HG02884 (cell line): ENCODE measurements at regions not wholly inside any gene's neighbourhood (a gene's known extent, or its start where the extent isn't known, plus 50 kb on each side); places are given as distances from the start of the nearest gene placed in this dataset.

Source experiments
- ATAC-seq: cut with Tn5 transposase; IDR thresholded peaks from one replicate; pipeline ENCODE4 v1.9.1; 2021; ENCODE audit warnings: mild to moderate bottlenecking, moderate library complexity; ENCODE audit not compliant: unreplicated experiment

- ATAC-seq = no peak
These were observed 451.5 kb upstream of the FAT3 start for GRCh38 chr11:91773090-91773489.

DNA sequence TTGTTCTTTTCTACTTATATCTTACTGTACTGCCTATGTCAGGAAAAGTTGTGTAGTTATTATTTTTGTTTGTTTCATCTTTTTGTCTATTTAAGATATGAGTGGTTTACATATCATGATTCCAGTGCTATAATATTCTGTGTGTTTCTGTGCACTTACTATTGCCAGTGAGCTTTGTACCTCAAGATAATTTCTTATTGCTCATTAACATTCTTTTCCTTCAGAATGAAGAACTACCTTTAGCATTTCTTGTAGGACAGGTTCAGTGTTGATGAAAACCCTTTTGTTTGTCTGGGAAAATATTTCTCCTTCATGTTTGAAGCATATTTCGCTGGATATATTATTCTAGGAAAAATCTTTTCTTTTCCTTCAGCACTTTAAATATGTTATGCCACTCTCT, 452.7 kb upstream of the FAT3 start:
- ATAC-seq = no peak

DNA sequence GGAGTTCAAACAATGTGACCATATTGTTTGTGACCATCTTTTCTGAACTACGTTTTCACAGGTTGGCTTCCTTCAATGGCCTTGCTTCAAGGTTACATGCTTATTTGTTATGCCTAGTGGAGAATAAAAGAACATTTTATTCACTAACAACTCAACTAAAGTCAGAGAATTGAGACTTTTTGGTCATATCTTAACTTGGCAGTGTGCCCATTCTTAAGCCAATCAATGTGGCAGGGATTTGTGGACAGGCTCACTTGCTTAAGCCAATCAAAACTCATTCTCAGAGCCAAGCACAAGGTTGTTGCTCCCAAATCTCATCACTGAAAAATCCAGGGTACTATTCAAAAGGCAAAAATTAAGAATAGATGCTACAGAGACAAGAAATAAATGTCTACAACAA, 455.8 kb upstream of the FAT3 start:
- no peak for ATAC-seq

DNA sequence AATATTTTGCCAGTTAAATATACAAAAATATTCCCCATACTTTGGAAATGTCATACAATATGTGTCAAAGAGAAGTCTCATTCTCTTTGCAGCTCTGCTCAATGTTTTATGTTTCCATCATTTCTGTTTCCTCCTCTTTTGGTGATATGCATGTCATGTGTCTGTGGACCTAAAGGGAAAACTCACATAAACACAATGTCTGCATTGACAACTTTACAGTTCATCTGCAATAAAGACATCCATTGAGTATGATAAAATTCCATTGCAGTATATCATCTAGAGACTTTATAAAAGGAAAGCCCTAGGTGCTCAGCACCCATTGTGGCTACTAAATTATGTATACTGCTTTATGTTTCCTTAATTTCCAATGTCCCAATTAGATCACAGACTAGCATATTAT, 461.3 kb upstream of the FAT3 start:
- no peak for ATAC-seq

- no peak for ATAC-seq
These were observed 463.1 kb upstream of the FAT3 start for GRCh38 chr11:91761406-91762025.

DNA sequence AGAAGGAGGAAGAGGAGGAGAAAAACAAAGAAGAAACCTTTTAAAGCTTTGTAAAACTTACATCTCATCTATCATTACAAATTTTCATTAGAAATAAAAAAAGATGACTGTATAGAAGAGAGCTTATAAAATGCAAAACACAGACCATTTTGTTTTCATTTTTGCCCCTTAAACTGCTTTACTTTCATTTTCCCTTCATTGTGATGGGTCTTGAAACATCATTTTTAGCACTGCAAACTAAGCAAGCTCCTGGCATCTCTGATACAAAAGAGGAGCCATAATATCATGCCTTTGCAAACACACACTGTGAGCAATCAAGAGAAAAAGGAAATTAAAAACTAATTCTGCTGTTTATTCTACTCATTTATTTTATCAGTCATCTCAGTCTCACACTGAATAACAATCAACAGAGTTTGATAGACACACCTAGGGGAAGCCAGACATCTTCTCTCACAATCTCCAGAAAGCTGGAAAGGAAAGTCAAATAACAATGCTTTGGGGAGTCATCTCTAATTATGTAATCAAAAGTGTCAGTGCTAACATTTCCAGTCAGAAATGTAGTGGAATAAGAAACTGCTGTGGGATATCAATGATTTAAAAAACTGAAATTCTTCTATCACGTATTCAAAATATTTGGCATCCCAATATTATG, 467.7 kb upstream of the FAT3 start:
- no peak for ATAC-seq

DNA sequence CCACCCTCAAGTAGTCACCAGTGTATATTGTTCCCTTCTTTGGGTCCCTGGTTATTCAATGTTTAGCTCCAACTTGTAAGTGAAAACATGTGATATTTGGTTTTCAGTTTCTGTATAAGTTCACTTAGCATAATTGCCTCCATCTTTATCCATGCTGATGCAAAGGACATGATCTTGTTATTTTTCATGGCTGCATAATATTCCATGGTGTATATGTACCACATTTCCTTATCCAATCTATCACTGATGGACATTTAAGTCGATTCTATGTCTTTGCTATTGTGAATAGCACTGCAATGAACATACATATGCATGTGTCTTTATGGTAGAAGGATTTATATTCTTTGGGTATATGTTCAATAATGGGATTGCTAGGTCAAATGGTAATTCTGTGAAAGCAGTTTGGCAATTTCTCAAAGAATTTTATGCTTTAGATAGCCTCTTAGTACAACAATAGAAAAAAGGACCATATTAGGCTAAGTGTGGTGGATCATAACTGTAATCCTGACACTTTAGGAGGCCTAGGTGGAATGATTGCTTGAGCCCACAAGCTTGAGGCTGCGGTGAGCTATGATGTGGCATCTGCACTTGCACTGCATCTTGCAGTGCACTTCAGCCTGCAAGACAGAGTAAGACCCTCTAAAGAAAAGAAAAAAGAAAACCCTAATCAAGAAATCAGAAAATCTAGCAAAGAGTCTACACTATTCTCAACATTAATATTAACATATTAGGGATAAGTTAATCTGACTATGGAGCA, 468.5 kb upstream of the FAT3 start:
- no peak for ATAC-seq

GRCh38 chr11:91755526-91755925, 469.1 kb upstream of the FAT3 start:
- ATAC-seq = no peak

GRCh38 chr11:91749251-91749650, 475.4 kb upstream of the FAT3 start:
- no peak for ATAC-seq

- no peak for ATAC-seq
These were observed 482.5 kb upstream of the FAT3 start for GRCh38 chr11:91742155-91742554.

DNA sequence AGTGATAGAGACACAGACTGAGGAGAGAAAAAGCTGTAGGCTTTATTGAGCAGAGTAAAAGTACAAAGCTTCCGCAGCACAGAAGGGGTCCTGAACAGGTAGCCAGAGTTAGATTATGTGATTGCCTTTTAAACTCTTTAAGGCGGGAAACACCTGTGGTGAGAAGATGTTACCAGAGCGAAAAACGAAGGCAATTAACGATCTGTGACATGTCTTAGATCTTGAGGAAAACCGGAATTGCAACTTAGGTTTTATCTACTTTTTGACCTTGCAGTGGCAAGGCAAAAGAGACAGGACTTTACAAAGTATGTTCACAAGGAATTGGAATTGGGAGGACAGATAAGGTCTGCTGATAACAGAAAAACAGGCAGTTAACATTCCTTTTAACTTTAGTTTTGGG, 493.6 kb upstream of the FAT3 start:
- ATAC-seq = no peak

GRCh38 chr11:91730620-91731019, 494.0 kb upstream of the FAT3 start:
- no peak for ATAC-seq

DNA sequence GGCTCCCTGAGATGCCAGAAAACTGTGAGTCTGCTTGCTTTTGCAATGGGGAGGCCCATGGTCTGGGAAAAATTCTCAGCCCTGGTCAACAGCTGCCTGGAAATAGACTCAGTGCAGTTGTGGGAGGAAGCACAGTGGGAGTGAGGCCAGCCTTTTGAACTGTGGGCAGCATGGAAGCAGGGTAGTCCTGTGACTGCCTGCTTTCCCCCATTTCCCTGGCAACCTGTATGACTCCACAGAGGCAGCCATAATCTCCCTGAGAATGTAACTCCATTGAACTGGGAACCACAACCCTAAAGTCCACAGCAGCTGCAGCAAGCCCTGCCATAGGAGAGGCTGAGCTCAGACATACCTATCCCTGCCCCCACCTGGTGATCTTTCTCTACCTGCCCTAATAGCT, 494.6 kb upstream of the FAT3 start:
- ATAC-seq = no peak

DNA sequence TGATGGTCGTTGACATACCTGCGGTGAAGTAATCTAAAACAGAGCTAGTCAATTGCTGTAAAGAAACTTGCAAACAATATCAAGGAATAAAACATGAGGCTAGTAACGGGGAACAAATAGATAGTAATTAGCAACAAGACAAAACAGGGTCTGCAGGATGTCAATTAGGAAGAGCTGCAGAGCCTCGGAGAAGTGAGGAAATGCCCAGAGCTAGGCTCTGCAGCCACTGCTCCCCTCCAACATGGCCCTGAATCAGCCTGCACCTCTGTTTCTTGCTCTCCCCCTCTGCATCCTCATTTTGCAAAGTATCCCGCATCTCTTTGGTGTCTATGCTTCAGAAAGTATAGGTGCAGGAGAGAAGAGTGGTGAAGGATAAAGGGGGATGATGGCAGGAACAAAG, 507.4 kb upstream of the FAT3 start:
- no peak for ATAC-seq

- no peak for ATAC-seq
These were observed 516.8 kb upstream of the FAT3 start for GRCh38 chr11:91707652-91708482.

- ATAC-seq = no peak
These were observed 521.6 kb upstream of the FAT3 start for GRCh38 chr11:91703042-91703441.

DNA sequence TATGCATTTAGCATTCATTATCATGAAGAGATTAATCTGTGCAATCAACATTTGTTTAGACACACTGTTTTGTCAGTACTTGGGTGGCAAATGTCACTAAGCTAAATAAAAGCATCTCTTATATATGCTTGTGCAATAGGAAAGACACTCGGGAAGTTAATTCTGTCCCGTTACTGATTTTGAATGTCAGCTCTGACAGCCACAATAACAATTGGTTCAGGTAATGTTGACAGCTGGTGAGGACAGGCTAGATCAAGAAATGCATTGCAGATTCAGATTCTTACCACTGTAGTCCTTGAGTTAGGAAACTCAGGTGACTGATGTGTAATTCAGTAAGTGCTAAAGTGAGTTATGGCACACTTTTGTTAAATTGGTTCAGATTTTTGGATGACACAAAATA, 523.8 kb upstream of the FAT3 start:
- ATAC-seq = no peak

- no peak for ATAC-seq
These were observed 525.8 kb upstream of the FAT3 start for GRCh38 chr11:91698845-91699244.

DNA sequence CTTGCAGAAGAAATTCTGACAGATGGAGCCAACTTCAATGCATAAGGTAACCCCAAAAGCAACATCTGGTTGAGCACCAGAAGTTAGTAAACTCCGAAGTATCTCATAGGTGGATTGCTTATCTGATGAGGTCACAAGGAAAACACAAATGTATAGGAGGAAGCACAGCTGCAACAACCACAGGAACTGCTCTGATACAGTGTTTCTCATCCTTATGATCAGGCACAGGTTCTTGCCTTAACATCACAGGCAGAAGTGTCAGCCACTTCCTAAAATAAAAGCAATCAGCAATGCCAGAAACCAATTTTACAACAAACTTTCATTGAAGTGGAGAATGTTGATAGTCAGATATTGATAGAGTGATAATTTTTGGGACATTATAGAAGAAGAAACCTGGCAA, 530.3 kb upstream of the FAT3 start:
- ATAC-seq = no peak

- no peak for ATAC-seq
These were observed 532.7 kb upstream of the FAT3 start for GRCh38 chr11:91691872-91692271.

- ATAC-seq = no peak
These were observed 535.9 kb upstream of the FAT3 start for GRCh38 chr11:91688672-91689071.
